GM08714 (cell line): ENCODE measurements at regions not wholly inside any gene's neighbourhood (a gene's known extent, or its start where the extent isn't known, plus 50 kb on each side); places are given as distances from the start of the nearest gene placed in this dataset.

Experiments
- H3K4me3 ChIP-seq: fragments of 200-500 bp; sonication (Bioruptor generic); 2 replicates; pipeline ENCODE4 v1.5.1; 2014; ENCODE audit warnings: mild to moderate bottlenecking, low read length, inconsistent platforms
- ZNF274 ChIP-seq: IDR thresholded peaks from 2 replicates; pipeline ENCODE4 v1.6.1; 2012; ENCODE audit warnings: mild to moderate bottlenecking, low read depth, low read length

- H3K4me3 ChIP-seq, result no peak overlapping the region
- TF ChIP-seq ZNF274, result no peak
Measured at GRCh38 chr18:40874233-40874632, 1080.8 kb upstream of the PIK3C3 start.

- no peak overlapping the region for H3K4me3 ChIP-seq
- no peak for TF ChIP-seq ZNF274
Measured at GRCh38 chr18:40868110-40868858, 1086.8 kb upstream of the PIK3C3 start.

GRCh38 chr18:40867459-40867858 lies 1087.6 kb upstream of the PIK3C3 start:
- no peak for TF ChIP-seq ZNF274
- no peak overlapping the region for H3K4me3 ChIP-seq

GRCh38 chr18:40866968-40867367 lies 1088.1 kb upstream of the PIK3C3 start:
- TF ChIP-seq ZNF274, result no peak

GRCh38 chr18:40866013-40866645 lies 1088.9 kb upstream of the PIK3C3 start:
- TF ChIP-seq ZNF274, result no peak
- H3K4me3 ChIP-seq, result no peak overlapping the region

More at GRCh38 chr18:40866968-40867367, 1088.1 kb upstream of the PIK3C3 start:
- H3K4me3 ChIP-seq, result no peak overlapping the region

GRCh38 chr18:40864846-40865245 lies 1090.2 kb upstream of the PIK3C3 start:
- H3K4me3 ChIP-seq, result no peak overlapping the region
- TF ChIP-seq ZNF274, result no peak

GRCh38 chr18:40863801-40864200 lies 1091.2 kb upstream of the PIK3C3 start:
- H3K4me3 ChIP-seq, result no peak overlapping the region

GRCh38 chr18:40860189-40860588 lies 1094.8 kb upstream of the PIK3C3 start:
- H3K4me3 ChIP-seq, result no peak overlapping the region
- TF ChIP-seq ZNF274, result no peak

More at GRCh38 chr18:40863801-40864200, 1091.2 kb upstream of the PIK3C3 start:
- no peak for TF ChIP-seq ZNF274

GRCh38 chr18:40855661-40856060 lies 1099.4 kb upstream of the PIK3C3 start:
- no peak overlapping the region for H3K4me3 ChIP-seq
- TF ChIP-seq ZNF274, result no peak

GRCh38 chr18:40852406-40852805 lies 1102.6 kb upstream of the PIK3C3 start:
- H3K4me3 ChIP-seq, result no peak overlapping the region
- TF ChIP-seq ZNF274, result no peak

GRCh38 chr18:40851014-40851429 lies 1104.0 kb upstream of the PIK3C3 start:
- TF ChIP-seq ZNF274, result no peak
- no peak overlapping the region for H3K4me3 ChIP-seq

GRCh38 chr18:40849886-40850285 lies 1105.1 kb upstream of the PIK3C3 start:
- no peak for TF ChIP-seq ZNF274
- H3K4me3 ChIP-seq, result no peak overlapping the region

GRCh38 chr18:40841467-40841866 lies 1113.6 kb upstream of the PIK3C3 start:
- no peak for TF ChIP-seq ZNF274

GRCh38 chr18:40841063-40841462 lies 1114.0 kb upstream of the PIK3C3 start:
- H3K4me3 ChIP-seq, result no peak overlapping the region
- no peak for TF ChIP-seq ZNF274

More at GRCh38 chr18:40841467-40841866, 1113.6 kb upstream of the PIK3C3 start:
- H3K4me3 ChIP-seq, result no peak overlapping the region

- H3K4me3 ChIP-seq, result no peak overlapping the region
- TF ChIP-seq ZNF274, result no peak
Measured at GRCh38 chr18:40832362-40832761, 1122.7 kb upstream of the PIK3C3 start.
